ENCODE measurements at regions not wholly inside any gene's neighbourhood (a gene's known extent, or its start where the extent isn't known, plus 50 kb on each side); places are given as distances from the start of the nearest gene placed in this dataset.
"Not testable (repeated sequence)": the region's sequence is repeated elsewhere in the genome, so short reads cannot be mapped to it uniquely, and the experiment has no call there.

DNA sequence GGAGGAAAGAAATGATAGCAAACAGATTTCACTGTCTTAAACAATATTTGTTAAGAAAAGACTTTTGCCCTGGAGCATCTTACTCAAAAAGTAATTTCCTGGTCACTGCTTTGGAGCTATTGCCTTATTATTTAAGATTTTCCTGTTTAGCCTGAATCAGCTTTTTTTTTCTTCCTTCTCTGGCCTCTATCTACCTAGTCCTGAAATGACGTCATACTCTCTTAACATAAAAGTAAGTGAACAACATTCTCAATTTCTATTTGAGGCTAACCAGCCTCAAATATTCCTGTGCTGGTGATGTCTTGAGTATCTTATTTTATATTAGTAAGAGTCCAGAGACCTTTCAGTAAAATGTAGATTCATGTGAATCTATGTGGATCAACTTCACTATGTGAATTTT is 221.9 kb upstream of the ALCAM start:
- no peaks in the 10 kb centered on the region for H3K36me3 Mint-ChIP-seq (ENCODE audit: low read depth)
- TF ChIP-seq, protein P1, sequence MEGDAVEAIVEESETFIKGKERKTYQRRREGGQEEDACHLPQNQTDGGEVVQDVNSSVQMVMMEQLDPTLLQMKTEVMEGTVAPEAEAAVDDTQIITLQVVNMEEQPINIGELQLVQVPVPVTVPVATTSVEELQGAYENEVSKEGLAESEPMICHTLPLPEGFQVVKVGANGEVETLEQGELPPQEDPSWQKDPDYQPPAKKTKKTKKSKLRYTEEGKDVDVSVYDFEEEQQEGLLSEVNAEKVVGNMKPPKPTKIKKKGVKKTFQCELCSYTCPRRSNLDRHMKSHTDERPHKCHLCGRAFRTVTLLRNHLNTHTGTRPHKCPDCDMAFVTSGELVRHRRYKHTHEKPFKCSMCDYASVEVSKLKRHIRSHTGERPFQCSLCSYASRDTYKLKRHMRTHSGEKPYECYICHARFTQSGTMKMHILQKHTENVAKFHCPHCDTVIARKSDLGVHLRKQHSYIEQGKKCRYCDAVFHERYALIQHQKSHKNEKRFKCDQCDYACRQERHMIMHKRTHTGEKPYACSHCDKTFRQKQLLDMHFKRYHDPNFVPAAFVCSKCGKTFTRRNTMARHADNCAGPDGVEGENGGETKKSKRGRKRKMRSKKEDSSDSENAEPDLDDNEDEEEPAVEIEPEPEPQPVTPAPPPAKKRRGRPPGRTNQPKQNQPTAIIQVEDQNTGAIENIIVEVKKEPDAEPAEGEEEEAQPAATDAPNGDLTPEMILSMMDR (IDR thresholded peaks at IDR 0.05): no peak
- DNase-seq: no peak
- no peaks in the 10 kb centered on the region for H3K27me3 Mint-ChIP-seq (ENCODE audit: low read depth, poor library complexity)
- no peak overlapping the region for H3K27ac Mint-ChIP-seq
- H3K9me3 Mint-ChIP-seq: peaks cover 17% of the 10 kb centered on the region
- H3K4me3 Mint-ChIP-seq: no peak overlapping the region
- H3K4me1 Mint-ChIP-seq: no peaks in the 10 kb centered on the region

DNA sequence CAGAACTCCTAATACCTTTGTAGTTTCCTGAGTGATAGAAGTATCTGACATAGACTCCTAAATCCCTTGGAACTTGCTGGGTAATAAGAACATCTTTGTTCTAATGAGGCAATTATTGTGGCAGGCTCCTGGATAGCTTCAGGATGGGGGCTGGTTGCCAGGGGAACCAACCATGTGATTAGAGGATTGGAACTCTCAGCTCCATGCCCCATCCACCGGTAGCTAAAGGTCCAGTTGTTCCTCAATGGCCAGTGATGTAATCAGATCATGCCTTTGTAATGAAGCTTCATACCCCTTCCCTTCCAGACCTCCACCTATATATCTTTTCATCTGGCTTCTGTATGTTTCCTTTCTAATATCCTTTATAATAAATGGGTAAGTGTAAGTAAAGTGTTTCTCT is 221.2 kb upstream of the ALCAM start:
- no peak overlapping the region for H3K27ac Mint-ChIP-seq
- no peaks in the 10 kb centered on the region for H3K36me3 Mint-ChIP-seq (ENCODE audit: low read depth)
- no peak overlapping the region for H3K4me3 Mint-ChIP-seq
- no peaks in the 10 kb centered on the region for H3K4me1 Mint-ChIP-seq
- no peak for DNase-seq
- TF ChIP-seq, protein P1 (IDR thresholded peaks at IDR 0.05): no peak
- H3K27me3 Mint-ChIP-seq (ENCODE audit: low read depth, poor library complexity): no peaks in the 10 kb centered on the region
- H3K9me3 Mint-ChIP-seq: peaks cover 19% of the 10 kb centered on the region

DNA sequence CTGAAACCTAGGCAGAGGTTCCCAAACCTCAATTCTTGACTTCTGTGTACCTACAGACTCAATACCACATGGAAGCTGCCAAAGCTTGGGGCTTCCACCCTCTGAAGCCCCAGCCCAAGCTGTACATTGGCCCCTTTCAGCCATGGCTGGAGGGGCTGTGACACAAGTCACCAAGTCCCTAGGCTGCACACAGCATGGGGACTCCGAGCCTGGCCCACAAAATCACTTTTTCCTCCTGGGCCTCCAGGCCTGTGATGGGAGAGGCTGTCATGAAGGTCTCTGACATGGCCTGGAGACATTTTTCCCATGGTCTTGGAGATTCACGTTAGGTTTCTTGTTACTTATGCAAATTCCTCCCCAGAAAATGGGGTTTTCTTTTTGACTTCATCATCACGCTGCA is 217.5 kb upstream of the ALCAM start:
- not testable (repeated sequence) for H3K27ac Mint-ChIP-seq; H3K4me3 Mint-ChIP-seq; DNase-seq; H3K27me3 Mint-ChIP-seq (ENCODE audit: low read depth, poor library complexity); H3K36me3 Mint-ChIP-seq (ENCODE audit: low read depth); H3K4me1 Mint-ChIP-seq
- H3K9me3 Mint-ChIP-seq: peaks cover 19% of the 10 kb centered on the region

DNA sequence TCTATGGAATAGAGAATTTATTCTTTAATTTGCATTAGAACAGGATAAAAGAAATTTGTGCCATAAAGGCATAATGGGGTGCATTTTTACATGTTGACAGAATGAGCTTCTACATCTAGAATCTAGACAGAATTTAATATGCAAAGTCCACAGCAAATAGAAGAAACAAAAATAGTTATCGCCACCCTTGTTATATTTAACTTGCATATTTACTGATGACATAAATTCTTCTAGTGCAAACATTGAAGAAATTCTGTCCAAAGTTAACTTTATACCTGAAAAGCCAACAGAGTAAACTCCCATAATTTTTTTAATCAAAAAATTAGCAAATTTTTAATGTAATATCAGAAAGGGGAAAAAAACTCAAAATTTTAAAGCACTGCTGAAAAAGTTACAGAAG is 213.7 kb upstream of the ALCAM start:
- Mint-ChIP-seq H3K9me3 (peaks cover 13% of the 10 kb centered on the region), H3K27ac (no peak overlapping the region), H3K4me3 (no peak overlapping the region), H3K4me1 (no peaks in the 10 kb centered on the region), H3K27me3 (ENCODE audit: low read depth, poor library complexity) (no peaks in the 10 kb centered on the region), H3K36me3 (ENCODE audit: low read depth) (no peaks in the 10 kb centered on the region)
- DNase-seq: no peak
- TF ChIP-seq, protein P1 (IDR thresholded peaks at IDR 0.05): no peak

DNA sequence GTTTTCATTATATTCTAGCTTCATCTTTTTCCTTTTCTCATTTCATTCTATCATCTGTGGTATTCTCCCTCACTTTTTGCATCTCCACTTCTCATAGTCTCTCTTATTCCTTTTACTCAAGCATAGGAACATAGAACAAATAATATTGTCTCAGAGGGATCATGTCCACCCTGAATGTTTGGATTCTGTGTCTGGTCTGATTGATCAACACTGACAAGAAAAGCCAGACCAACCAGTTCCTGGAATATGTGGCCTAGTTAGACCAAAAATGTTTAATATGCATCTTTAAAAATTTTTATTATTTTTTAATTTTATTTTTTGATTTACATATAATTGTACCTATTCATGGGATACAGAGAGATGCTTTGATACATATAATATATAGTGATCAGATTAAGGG is 212.0 kb upstream of the ALCAM start:
- no peak overlapping the region for H3K27ac Mint-ChIP-seq
- DNase-seq: no peak
- no peaks in the 10 kb centered on the region for H3K27me3 Mint-ChIP-seq (ENCODE audit: low read depth, poor library complexity)
- H3K9me3 Mint-ChIP-seq: peaks cover 3% of the 10 kb centered on the region
- TF ChIP-seq, protein P1 (IDR thresholded peaks at IDR 0.05): no peak
- no peak overlapping the region for H3K4me3 Mint-ChIP-seq
- H3K4me1 Mint-ChIP-seq: no peaks in the 10 kb centered on the region
- no peaks in the 10 kb centered on the region for H3K36me3 Mint-ChIP-seq (ENCODE audit: low read depth)

DNA sequence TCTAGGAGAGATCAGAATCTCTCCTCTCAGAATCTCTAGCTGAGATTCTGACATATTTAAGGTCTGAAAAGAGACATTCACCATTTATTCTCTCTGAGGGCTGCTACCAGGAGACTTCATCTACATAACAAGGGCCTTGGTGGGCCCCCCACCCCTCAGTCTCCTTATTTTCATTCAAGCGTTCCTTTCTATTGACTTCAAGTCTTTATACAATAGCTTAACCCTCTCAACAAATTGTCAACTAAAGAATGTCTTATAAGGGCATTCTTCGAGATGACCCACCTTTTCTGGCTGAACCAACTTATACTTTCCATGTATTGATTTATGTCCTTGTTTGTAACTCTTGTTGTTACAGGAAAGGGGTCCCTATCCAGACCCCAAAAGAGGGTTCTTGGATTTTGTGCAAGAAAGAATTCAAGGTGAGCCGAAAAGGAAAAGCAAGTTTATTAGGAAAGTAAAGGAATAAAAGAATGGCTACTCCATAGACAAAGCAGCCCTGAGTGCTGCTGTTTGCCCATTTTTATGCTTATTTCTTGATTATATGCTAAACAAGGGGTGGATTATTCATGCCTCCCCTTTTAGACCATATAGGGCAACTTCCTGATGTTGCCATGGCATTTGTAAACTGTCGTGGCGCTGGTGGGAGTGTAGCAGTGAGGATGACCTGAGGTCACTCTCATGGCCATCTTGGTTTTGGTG is 209.5 kb upstream of the ALCAM start:
- Mint-ChIP-seq H3K9me3 (no peaks in the 10 kb centered on the region), H3K4me1 (no peaks in the 10 kb centered on the region), H3K36me3 (ENCODE audit: low read depth) (no peaks in the 10 kb centered on the region), H3K27ac (no peak overlapping the region), H3K27me3 (ENCODE audit: low read depth, poor library complexity) (no peaks in the 10 kb centered on the region), H3K4me3 (no peak overlapping the region)
- TF ChIP-seq, protein P1 (IDR thresholded peaks at IDR 0.05): no peak
- DNase-seq: no peak
